ENCODE measurements at regions not wholly inside any gene's neighbourhood (a gene's known extent, or its start where the extent isn't known, plus 50 kb on each side); places are given as distances from the start of the nearest gene placed in this dataset.

- ATAC-seq, result no peak
- DNase-seq, result no peak
- Mint-ChIP-seq H3K36me3 (ENCODE audit: low read depth) (no peaks in the 10 kb centered on the region), H3K4me1 (no peaks in the 10 kb centered on the region), H3K27me3 (peaks cover 35% of the 10 kb centered on the region), H3K4me3 (no peak overlapping the region), H3K27ac (no peak overlapping the region)
- H3K9me3 ChIP-seq (ENCODE audit: control insufficient read depth, low read length, poor library complexity, severe bottlenecking), result no peaks in the 10 kb centered on the region
These were observed 55.3 kb upstream of the PRELP start for GRCh38 chr1:203420263-203420662.

GRCh38 chr1:203421246-203421645 lies 54.4 kb upstream of the PRELP start:
- H3K9me3 ChIP-seq (ENCODE audit: control insufficient read depth, low read length, poor library complexity, severe bottlenecking), result no peaks in the 10 kb centered on the region
- Mint-ChIP-seq H3K4me1 (no peaks in the 10 kb centered on the region), H3K27me3 (peaks cover 42% of the 10 kb centered on the region), H3K4me3 (no peak overlapping the region), H3K27ac (no peak overlapping the region), H3K36me3 (ENCODE audit: low read depth) (no peaks in the 10 kb centered on the region)
- ATAC-seq, result no peak
- DNase-seq, result no peak

- H3K27me3 Mint-ChIP-seq, result peaks cover 46% of the 10 kb centered on the region
- ATAC-seq (no peak), DNase-seq (no peak)
- no peaks in the 10 kb centered on the region for H3K36me3 Mint-ChIP-seq (ENCODE audit: low read depth)
- no peak overlapping the region for H3K27ac Mint-ChIP-seq
- H3K4me3 Mint-ChIP-seq, result no peak overlapping the region
- no peaks in the 10 kb centered on the region for H3K4me1 Mint-ChIP-seq
- no peaks in the 10 kb centered on the region for H3K9me3 ChIP-seq (ENCODE audit: control insufficient read depth, low read length, poor library complexity, severe bottlenecking)
These were observed 53.5 kb upstream of the PRELP start for GRCh38 chr1:203422116-203422515.

- Mint-ChIP-seq H3K4me1 (no peaks in the 10 kb centered on the region), H3K36me3 (ENCODE audit: low read depth) (no peaks in the 10 kb centered on the region)
- ATAC-seq, result no peak
These were observed 53.0 kb upstream of the PRELP start for GRCh38 chr1:203422656-203423055.

GRCh38 chr1:203424285-203424684 lies 51.3 kb upstream of the PRELP start:
- Mint-ChIP-seq H3K27ac (no peak overlapping the region), H3K4me3 (no peak overlapping the region), H3K36me3 (ENCODE audit: low read depth) (no peaks in the 10 kb centered on the region), H3K27me3 (peaks cover 66% of the 10 kb centered on the region), H3K4me1 (no peaks in the 10 kb centered on the region)
- DNase-seq (no peak), ATAC-seq (no peak)
- no peaks in the 10 kb centered on the region for H3K9me3 ChIP-seq (ENCODE audit: control insufficient read depth, low read length, poor library complexity, severe bottlenecking)

More at GRCh38 chr1:203422656-203423055, 53.0 kb upstream of the PRELP start:
- Mint-ChIP-seq H3K27ac (no peak overlapping the region), H3K4me3 (no peak overlapping the region), H3K27me3 (peaks cover 51% of the 10 kb centered on the region)
- no peak for DNase-seq
- H3K9me3 ChIP-seq (ENCODE audit: control insufficient read depth, low read length, poor library complexity, severe bottlenecking), result no peaks in the 10 kb centered on the region

- Mint-ChIP-seq H3K4me3 (no peak overlapping the region), H3K36me3 (ENCODE audit: low read depth) (no peaks in the 10 kb centered on the region), H3K27me3 (peaks cover 73% of the 10 kb centered on the region), H3K27ac (no peak overlapping the region), H3K4me1 (no peaks in the 10 kb centered on the region)
- H3K9me3 ChIP-seq (ENCODE audit: control insufficient read depth, low read length, poor library complexity, severe bottlenecking), result no peaks in the 10 kb centered on the region
- ATAC-seq (no peak), DNase-seq (no peak)
These were observed 50.5 kb upstream of the PRELP start for GRCh38 chr1:203424861-203425662.

GRCh38 chr1:203425663-203425975 lies 50.0 kb upstream of the PRELP start:
- DNase-seq (no peak), ATAC-seq (no peak)
- H3K4me1 Mint-ChIP-seq, result no peaks in the 10 kb centered on the region
- H3K9me3 ChIP-seq (ENCODE audit: control insufficient read depth, low read length, poor library complexity, severe bottlenecking), result no peaks in the 10 kb centered on the region
- H3K4me3 Mint-ChIP-seq, result no peak overlapping the region
- no peaks in the 10 kb centered on the region for H3K36me3 Mint-ChIP-seq (ENCODE audit: low read depth)
- H3K27ac Mint-ChIP-seq, result no peak overlapping the region
- H3K27me3 Mint-ChIP-seq, result peaks cover 79% of the 10 kb centered on the region
